Stimulated activated naive CD8-positive, alpha-beta T cell treated with anti-CD3 and anti-CD28 coated beads, Interleukin-15, Interleukin-2, amounts not matched to agents 100 ng/mL and 50 ng/mL, for 24 hours (primary cell): ENCODE measurements at regions not wholly inside any gene's neighbourhood (a gene's known extent, or its start where the extent isn't known, plus 50 kb on each side); places are given as distances from the start of the nearest gene placed in this dataset.

ENCODE experiments used
- H3K27ac Mint-ChIP-seq: one replicate; pipeline ENCODE4 v1.8.0; 2021; ENCODE audit warnings: mild to moderate bottlenecking, mixed read lengths
- H3K27me3 Mint-ChIP-seq: one replicate; pipeline ENCODE4 v1.8.0; 2021; ENCODE audit warnings: mixed read lengths
- H3K36me3 Mint-ChIP-seq: one replicate; pipeline ENCODE4 v1.8.0; 2021; ENCODE audit warnings: low read depth, mixed read lengths
- H3K4me1 Mint-ChIP-seq: one replicate; pipeline ENCODE4 v1.8.0; 2021; ENCODE audit warnings: low read depth, mixed read lengths
- H3K4me3 Mint-ChIP-seq: one replicate; pipeline ENCODE4 v1.8.0; 2021; ENCODE audit warnings: mild to moderate bottlenecking, mixed read lengths
- H3K9me3 Mint-ChIP-seq: one replicate; pipeline ENCODE4 v1.8.0; 2021; ENCODE audit warnings: mixed read lengths

- Mint-ChIP-seq H3K9me3 (no peaks in the 10 kb centered on the region), H3K4me1 (no peaks in the 10 kb centered on the region), H3K27me3 (no peaks in the 10 kb centered on the region), H3K27ac (no peak overlapping the region), H3K36me3 (no peaks in the 10 kb centered on the region), H3K4me3 (no peak overlapping the region)
Measured at GRCh38 chr1:69221524-69221923, 346.2 kb upstream of the LRRC7 start.

GRCh38 chr1:69223156-69223555, 344.6 kb upstream of the LRRC7 start:
- H3K9me3 Mint-ChIP-seq: no peaks in the 10 kb centered on the region
- no peaks in the 10 kb centered on the region for H3K4me1 Mint-ChIP-seq
- H3K27ac Mint-ChIP-seq: no peak overlapping the region
- no peaks in the 10 kb centered on the region for H3K27me3 Mint-ChIP-seq
- no peak overlapping the region for H3K4me3 Mint-ChIP-seq
- no peaks in the 10 kb centered on the region for H3K36me3 Mint-ChIP-seq

GRCh38 chr1:69228501-69228900, 339.2 kb upstream of the LRRC7 start:
- Mint-ChIP-seq H3K27me3 (no peaks in the 10 kb centered on the region), H3K4me1 (no peaks in the 10 kb centered on the region), H3K36me3 (no peaks in the 10 kb centered on the region), H3K9me3 (peaks cover 6% of the 10 kb centered on the region), H3K4me3 (no peak overlapping the region), H3K27ac (no peak overlapping the region)

GRCh38 chr1:69230208-69230607, 337.5 kb upstream of the LRRC7 start:
- Mint-ChIP-seq H3K27ac (no peak overlapping the region), H3K4me3 (no peak overlapping the region), H3K4me1 (no peaks in the 10 kb centered on the region), H3K9me3 (peaks cover 6% of the 10 kb centered on the region), H3K36me3 (no peaks in the 10 kb centered on the region), H3K27me3 (no peaks in the 10 kb centered on the region)

- peaks cover 6% of the 10 kb centered on the region for H3K9me3 Mint-ChIP-seq
- no peaks in the 10 kb centered on the region for H3K27me3 Mint-ChIP-seq
- no peak overlapping the region for H3K4me3 Mint-ChIP-seq
- H3K36me3 Mint-ChIP-seq: no peaks in the 10 kb centered on the region
- H3K4me1 Mint-ChIP-seq: no peaks in the 10 kb centered on the region
- H3K27ac Mint-ChIP-seq: no peak overlapping the region
Measured at GRCh38 chr1:69233463-69233862, 334.3 kb upstream of the LRRC7 start.

GRCh38 chr1:69244211-69244610, 323.5 kb upstream of the LRRC7 start:
- H3K9me3 Mint-ChIP-seq: peaks cover 4% of the 10 kb centered on the region
- H3K27ac Mint-ChIP-seq: no peak overlapping the region
- no peaks in the 10 kb centered on the region for H3K27me3 Mint-ChIP-seq
- H3K4me1 Mint-ChIP-seq: no peaks in the 10 kb centered on the region
- no peak overlapping the region for H3K4me3 Mint-ChIP-seq
- H3K36me3 Mint-ChIP-seq: no peaks in the 10 kb centered on the region

GRCh38 chr1:69246109-69246508, 321.6 kb upstream of the LRRC7 start:
- H3K4me3 Mint-ChIP-seq: no peak overlapping the region
- no peaks in the 10 kb centered on the region for H3K27me3 Mint-ChIP-seq
- no peaks in the 10 kb centered on the region for H3K36me3 Mint-ChIP-seq
- no peak overlapping the region for H3K27ac Mint-ChIP-seq
- peaks cover 5% of the 10 kb centered on the region for H3K9me3 Mint-ChIP-seq
- H3K4me1 Mint-ChIP-seq: no peaks in the 10 kb centered on the region

- H3K36me3 Mint-ChIP-seq: no peaks in the 10 kb centered on the region
- H3K4me3 Mint-ChIP-seq: no peak overlapping the region
- no peaks in the 10 kb centered on the region for H3K4me1 Mint-ChIP-seq
- H3K27me3 Mint-ChIP-seq: no peaks in the 10 kb centered on the region
- no peak overlapping the region for H3K27ac Mint-ChIP-seq
- peaks cover 5% of the 10 kb centered on the region for H3K9me3 Mint-ChIP-seq
Measured at GRCh38 chr1:69246710-69247109, 321.0 kb upstream of the LRRC7 start.

- H3K27me3 Mint-ChIP-seq: no peaks in the 10 kb centered on the region
- H3K9me3 Mint-ChIP-seq: peaks cover 5% of the 10 kb centered on the region
- no peak overlapping the region for H3K4me3 Mint-ChIP-seq
- no peaks in the 10 kb centered on the region for H3K4me1 Mint-ChIP-seq
- no peaks in the 10 kb centered on the region for H3K36me3 Mint-ChIP-seq
- no peak overlapping the region for H3K27ac Mint-ChIP-seq
Measured at GRCh38 chr1:69252696-69253095, 315.0 kb upstream of the LRRC7 start.

GRCh38 chr1:69256036-69256435, 311.7 kb upstream of the LRRC7 start:
- no peak overlapping the region for H3K27ac Mint-ChIP-seq
- H3K27me3 Mint-ChIP-seq: no peaks in the 10 kb centered on the region
- H3K4me1 Mint-ChIP-seq: no peaks in the 10 kb centered on the region

GRCh38 chr1:69258842-69259241, 308.9 kb upstream of the LRRC7 start:
- Mint-ChIP-seq H3K27me3 (no peaks in the 10 kb centered on the region), H3K4me3 (no peak overlapping the region), H3K9me3 (no peaks in the 10 kb centered on the region)

More at GRCh38 chr1:69256036-69256435, 311.7 kb upstream of the LRRC7 start:
- Mint-ChIP-seq H3K36me3 (no peaks in the 10 kb centered on the region), H3K9me3 (no peaks in the 10 kb centered on the region), H3K4me3 (no peak overlapping the region)

GRCh38 chr1:69263921-69264391, 303.8 kb upstream of the LRRC7 start:
- H3K27ac Mint-ChIP-seq: no peak overlapping the region
- no peaks in the 10 kb centered on the region for H3K36me3 Mint-ChIP-seq
- H3K4me1 Mint-ChIP-seq: no peaks in the 10 kb centered on the region
- H3K4me3 Mint-ChIP-seq: no peak overlapping the region
- no peaks in the 10 kb centered on the region for H3K27me3 Mint-ChIP-seq
- H3K9me3 Mint-ChIP-seq: peaks cover 3% of the 10 kb centered on the region

More at GRCh38 chr1:69258842-69259241, 308.9 kb upstream of the LRRC7 start:
- H3K27ac Mint-ChIP-seq: no peak overlapping the region
- no peaks in the 10 kb centered on the region for H3K4me1 Mint-ChIP-seq
- H3K36me3 Mint-ChIP-seq: no peaks in the 10 kb centered on the region

- Mint-ChIP-seq H3K4me3 (no peak overlapping the region), H3K9me3 (peaks cover 3% of the 10 kb centered on the region), H3K4me1 (no peaks in the 10 kb centered on the region), H3K36me3 (no peaks in the 10 kb centered on the region), H3K27ac (no peak overlapping the region), H3K27me3 (no peaks in the 10 kb centered on the region)
Measured at GRCh38 chr1:69269491-69269890, 298.2 kb upstream of the LRRC7 start.

GRCh38 chr1:69271587-69272125, 296.1 kb upstream of the LRRC7 start:
- Mint-ChIP-seq H3K9me3 (peaks cover 5% of the 10 kb centered on the region), H3K4me3 (no peak overlapping the region), H3K27me3 (no peaks in the 10 kb centered on the region), H3K4me1 (no peaks in the 10 kb centered on the region), H3K36me3 (no peaks in the 10 kb centered on the region), H3K27ac (no peak overlapping the region)

- Mint-ChIP-seq H3K9me3 (peaks cover 3% of the 10 kb centered on the region), H3K36me3 (no peaks in the 10 kb centered on the region), H3K27ac (no peak overlapping the region), H3K27me3 (no peaks in the 10 kb centered on the region), H3K4me1 (no peaks in the 10 kb centered on the region), H3K4me3 (no peak overlapping the region)
Measured at GRCh38 chr1:69272684-69273083, 295.0 kb upstream of the LRRC7 start.

- Mint-ChIP-seq H3K36me3 (no peaks in the 10 kb centered on the region), H3K4me1 (no peaks in the 10 kb centered on the region), H3K9me3 (peaks cover 7% of the 10 kb centered on the region), H3K4me3 (no peak overlapping the region), H3K27me3 (no peaks in the 10 kb centered on the region), H3K27ac (no peak overlapping the region)
Measured at GRCh38 chr1:69278923-69279322, 288.8 kb upstream of the LRRC7 start.
